ENCODE measurements at regions not wholly inside any gene's neighbourhood (a gene's known extent, or its start where the extent isn't known, plus 50 kb on each side); places are given as distances from the start of the nearest gene placed in this dataset.

DNA sequence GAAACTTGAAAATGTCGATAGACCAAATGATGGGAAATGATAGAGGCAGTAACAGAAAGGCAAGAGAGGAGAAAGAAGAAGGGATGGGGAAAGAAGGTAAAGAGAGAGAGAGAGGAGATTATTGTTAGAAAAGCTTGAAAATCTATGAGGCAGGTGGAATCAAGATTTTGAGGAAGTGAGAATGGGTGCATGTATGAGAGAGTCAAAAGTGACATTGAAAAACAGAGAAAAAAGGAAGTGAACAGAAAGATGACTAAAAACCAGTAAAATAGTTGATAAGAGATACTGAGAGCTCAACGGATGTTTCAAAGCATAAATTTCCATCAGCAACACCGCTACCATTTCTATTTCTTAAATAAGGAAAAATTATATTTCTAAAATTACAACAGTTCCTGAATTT, 327.4 kb upstream of the CWC22 start:
- no peak for TF ChIP-seq POLR2A (IDR thresholded peaks at IDR 0.05; ENCODE audit: low read depth, low read length)
- TF ChIP-seq POLR2AphosphoS5 (IDR thresholded peaks at IDR 0.05; ENCODE audit: low read depth, low read length), result no peak
